Left hindlimb (tissue), 1 donor: ENCODE measurements at regions not wholly inside any gene's neighbourhood (a gene's known extent, or its start where the extent isn't known, plus 50 kb on each side); places are given as distances from the start of the nearest gene placed in this dataset.

Experiments used
- DNase-seq: peaks from one replicate; pipeline ENCODE4 v3.0.0-alpha.2; 2018

GRCh38 chr6:145475794-145476396 is 259.4 kb downstream of the EPM2A start:
- no peak for DNase-seq

DNA sequence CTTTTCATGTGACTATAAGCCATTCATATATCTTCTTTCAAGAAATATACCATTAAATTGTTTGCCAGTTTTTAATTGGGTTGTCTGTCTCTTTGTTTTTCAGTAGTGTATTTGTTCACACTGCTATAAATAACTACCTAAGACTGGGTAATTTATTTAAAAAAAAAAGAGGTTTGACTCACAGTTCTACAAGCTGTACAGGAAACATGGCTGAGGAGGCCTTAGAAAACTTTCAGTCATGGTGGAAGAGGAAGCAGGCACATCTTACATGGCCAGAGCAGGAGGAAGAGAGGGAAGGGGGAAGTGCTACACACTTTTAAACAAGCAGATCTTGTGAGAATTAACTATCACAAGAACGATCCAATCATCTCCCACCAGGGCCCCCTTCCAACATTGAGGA is 255.3 kb downstream of the EPM2A start:
- DNase-seq = no peak

DNA sequence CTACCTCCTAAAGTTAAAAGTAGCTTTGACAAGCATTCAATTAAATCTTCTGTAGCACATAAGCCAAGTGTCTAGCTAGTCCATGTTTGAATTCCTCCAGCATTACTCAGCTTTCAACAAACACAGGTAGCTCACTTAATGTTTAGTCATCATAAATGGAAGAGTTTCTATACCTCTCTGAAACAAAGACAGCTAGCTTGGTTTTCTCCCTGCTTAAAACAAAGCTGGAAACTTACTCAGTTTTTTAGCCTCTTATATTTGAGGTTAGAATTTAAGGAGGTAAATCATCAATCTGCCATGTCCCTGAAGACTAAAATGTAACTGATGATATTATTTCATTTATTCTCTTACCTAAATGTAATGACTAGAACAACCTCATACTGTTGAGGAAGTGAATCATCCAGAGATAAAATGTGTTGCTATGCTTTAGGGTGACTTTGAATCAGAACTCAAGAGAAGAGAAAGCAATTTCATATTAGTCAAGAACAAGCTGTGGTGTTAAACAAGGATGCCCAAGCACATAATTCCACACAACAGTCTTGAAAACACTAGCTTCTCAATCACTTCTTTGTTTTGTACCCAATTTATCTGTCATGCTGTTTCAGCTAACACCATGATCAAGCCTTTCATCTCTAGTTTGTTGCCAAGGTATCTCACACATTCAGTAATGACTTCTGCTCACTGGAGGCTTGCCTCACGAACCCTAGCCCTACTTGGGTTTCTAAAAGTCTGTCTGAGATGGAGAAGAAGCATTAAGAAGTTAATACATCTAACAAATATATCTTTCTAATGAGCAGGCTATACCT is 251.9 kb downstream of the EPM2A start:
- no peak for DNase-seq

- DNase-seq = no peak
Measured at GRCh38 chr6:145485288-145485687, 250.0 kb downstream of the EPM2A start.

DNA sequence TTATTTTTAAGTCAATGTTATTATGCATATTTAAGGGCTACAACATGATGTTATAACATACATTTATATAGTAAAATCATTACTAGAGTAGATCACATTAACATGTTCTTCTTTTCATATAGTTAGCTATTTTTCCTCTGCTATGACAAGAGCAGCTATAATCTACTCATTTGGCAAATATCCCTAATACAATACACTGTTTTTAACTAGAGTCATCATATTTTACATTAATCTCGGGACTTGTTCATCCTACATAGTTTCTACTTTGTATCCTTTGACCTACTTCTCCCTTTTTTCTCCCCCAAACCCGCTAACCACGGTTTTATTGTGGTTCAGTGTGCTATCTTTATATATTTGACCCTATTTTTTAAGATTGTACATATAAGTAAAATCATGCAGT is 249.0 kb downstream of the EPM2A start:
- no peak for DNase-seq

DNA sequence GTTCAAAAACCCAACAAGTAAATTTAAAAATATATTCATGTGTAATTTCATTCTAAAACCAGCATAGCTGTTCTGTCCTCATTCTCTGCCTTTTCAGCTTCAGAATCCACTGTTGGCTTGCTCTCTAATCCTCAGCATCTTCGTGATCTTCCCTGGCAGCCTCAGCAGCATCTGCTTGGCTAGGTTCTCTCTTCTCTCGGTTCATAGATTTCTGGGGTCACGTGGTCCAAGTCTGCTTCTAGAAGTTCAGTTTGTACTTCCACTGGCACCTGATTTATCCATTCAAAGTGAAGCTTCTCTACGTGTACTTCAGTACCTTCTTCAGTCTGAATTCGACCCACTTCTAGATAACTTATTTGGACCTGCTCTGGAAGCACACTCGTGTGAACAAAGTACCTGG is 245.7 kb downstream of the EPM2A start:
- no peak for DNase-seq

DNA sequence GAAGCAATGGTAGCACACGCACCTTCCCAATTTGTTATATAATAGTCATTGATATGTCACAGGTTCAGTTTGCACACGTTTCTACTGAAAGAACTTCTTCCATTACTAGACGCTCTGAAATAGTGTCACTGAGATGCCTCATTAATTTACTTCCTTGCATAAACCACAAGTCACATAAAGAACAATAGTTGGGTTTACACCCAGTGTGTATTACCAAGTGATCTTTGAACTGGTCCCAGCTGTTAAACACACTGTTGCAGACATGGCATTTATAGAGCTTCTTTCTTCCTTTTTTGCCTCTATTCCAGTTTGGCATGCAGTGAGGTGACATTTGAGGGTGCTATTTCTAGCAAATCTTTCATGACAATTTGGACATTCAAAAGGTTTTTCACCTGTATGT is 245.3 kb downstream of the EPM2A start:
- no peak for DNase-seq

DNA sequence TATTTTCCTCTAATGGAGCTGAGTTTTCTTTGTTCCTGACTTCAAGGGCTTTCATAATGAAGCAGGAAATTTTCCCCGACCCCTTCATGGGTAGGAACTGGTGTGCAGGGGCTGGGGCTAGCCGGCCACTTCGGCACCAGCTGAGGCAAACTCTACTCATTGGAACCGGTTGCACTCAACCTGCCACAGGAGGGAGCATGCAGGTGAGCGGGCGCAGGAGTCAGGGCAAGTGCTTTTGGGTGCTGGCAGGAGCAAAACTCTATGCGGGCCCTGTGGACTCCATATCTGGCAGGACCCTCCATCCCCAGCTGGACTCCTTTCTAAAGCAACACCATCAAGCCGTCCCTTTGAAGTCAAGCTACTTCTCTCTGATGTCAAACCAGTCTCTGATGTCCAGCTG is 244.2 kb downstream of the EPM2A start:
- no peak for DNase-seq

DNA sequence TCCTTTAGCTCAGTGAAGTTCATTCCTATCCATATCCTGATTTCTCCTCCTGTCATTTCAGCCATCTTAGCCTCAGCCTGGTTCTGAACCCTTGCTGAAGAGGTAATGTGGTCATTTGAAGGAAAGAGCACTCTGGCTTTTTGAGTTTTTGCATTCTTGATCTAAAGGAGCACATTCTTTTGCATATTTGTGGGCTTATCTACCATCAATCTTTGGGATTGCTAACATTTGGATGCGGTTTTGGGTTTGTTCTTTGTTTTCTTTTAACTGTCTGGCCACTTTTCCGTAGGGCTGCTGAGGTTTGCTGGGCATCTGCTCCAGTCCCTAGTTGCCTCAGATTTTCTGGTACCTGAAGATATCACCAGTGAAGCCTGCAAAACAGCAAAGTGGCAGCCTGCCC is 238.3 kb downstream of the EPM2A start:
- no peak for DNase-seq

GRCh38 chr6:145498425-145498824 is 236.9 kb downstream of the EPM2A start:
- DNase-seq = no peak

DNA sequence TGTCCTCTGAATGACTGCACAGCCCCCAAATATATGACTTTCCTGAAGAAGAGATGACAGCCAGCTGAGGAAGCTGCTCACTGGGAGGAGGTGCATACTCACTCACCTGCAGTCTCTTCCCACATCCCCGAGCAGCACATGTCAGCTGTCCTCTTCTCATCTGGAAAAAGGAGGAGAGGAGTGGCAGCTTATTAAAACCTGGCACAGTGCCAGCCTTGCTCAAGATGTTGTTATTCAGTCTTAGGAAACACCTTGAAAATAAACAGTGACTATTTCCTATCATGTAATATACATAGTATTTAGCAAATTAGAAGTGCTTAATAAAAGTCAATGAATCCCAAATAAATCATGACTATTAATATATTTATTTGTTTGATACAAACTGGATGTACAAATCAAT is 232.9 kb downstream of the EPM2A start:
- DNase-seq = no peak

DNA sequence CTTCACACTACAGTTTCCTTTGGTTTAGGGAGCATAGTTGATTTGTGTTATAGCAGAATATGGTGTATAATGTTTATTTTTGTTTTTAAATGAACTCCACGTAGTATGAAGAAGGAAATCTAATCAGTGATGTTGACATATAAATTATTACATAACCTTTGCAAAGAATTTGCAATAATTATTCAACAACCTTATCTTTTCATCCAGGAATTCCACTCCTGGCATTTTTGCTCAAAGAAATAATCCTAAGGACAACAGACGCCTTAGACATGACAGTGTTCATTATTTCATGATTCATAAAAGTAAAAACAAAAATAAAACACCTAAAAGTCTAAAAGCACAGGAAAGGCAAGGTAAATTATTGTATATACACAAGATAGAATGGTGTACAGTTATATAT is 229.2 kb downstream of the EPM2A start:
- DNase-seq = no peak

- no peak for DNase-seq
Measured at GRCh38 chr6:145506565-145506964, 228.8 kb downstream of the EPM2A start.

- no peak for DNase-seq
Measured at GRCh38 chr6:145507239-145507638, 228.1 kb downstream of the EPM2A start.

DNA sequence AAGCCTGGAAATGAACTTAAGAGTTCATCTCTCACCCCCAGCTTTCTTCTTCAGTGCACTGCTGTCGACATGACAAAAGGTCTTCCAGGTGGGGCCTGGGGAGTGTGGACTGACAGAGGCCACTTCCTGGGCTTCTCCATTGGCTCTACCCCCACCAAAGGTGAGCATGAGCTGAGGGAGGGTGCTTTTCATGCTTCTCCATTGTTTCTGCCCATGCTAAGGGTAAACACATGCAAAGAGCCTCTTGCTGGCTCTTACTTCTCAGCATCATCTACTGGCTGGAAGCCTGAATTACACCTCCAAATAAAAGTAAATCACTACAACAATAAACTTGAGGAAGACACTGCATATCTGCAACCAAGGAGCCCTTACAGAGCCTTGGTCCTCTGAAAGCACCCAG is 227.2 kb downstream of the EPM2A start:
- no peak for DNase-seq

DNA sequence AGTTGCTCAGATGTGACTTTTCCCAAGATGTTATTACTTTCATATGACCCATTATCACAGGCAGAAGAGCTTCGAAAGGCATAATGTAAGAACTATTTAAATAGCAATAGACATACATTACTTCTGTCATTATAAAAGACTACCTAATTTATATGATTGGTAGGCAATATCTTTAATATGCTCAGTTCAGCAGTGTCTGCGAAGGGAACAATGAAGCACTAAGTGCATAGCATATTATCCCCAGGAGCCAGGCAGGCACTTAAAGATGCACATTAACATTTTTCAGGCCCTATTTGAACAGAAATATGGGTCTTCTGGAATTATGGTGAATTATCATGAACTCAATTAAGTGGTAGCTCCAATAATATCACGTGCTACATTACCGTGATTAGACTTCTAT is 217.8 kb downstream of the EPM2A start:
- no peak for DNase-seq

GRCh38 chr6:145525038-145525437 is 210.3 kb downstream of the EPM2A start:
- DNase-seq = no peak

- no peak for DNase-seq
Measured at GRCh38 chr6:145529582-145529981, 205.7 kb downstream of the EPM2A start.

DNA sequence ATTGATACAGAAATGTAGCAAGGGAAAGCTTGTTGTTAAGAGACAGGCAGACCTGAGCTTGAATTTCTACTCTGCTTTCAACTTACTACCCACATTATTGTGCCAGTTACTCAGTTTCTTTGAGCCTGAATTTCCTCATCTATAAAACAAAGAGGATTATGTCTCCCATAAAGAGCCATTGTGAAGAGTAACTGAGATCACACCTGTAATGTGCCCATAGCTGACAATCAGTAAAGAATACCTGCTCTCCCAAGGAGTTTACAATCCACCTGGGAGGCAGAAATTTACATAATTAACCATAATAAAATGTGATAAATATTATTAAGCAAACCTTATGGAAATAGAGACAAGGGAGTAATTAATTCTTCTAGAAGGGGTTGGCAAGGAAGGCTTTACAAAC is 204.9 kb downstream of the EPM2A start:
- no peak for DNase-seq

GRCh38 chr6:145531032-145531431 is 204.3 kb downstream of the EPM2A start:
- DNase-seq = no peak

GRCh38 chr6:145531822-145532221 is 203.5 kb downstream of the EPM2A start:
- no peak for DNase-seq

DNA sequence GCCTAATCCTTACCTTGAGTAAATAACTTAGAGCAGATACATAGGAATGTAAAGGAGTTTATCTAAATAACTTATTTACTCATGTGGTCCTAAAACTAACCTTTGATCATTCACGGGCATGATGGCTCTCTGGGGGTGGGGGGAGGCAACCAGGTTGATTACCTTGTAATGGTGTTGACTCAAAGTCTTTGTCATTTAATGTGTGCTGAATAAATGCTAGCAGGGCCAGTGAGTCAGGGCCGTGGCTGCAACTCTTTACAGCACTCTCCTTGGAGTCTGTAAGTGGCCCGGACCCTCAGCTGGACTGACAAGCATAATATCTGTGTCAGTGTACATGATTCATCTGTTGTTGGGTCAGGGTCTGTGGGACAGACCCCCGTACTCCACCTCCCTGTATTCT is 203.0 kb downstream of the EPM2A start:
- DNase-seq = no peak

DNA sequence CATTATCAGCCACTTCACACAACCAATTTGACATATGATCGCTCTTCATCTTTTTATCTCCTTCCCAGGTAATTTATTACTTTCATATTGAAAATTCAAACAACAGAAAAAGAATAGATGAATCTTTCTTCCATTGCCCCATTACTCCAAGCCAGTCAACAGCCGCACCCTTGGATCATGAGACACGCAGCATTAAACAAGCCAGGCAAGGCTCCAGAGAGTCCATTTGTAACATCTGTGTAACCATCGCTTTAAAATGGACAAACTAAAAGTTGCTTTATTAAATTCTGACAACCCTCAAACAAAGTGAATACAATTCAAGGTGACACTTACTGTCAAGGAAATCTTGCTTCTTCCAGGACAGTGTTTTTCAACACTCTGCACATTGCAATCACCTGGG is 200.3 kb downstream of the EPM2A start:
- DNase-seq = no peak

GRCh38 chr6:145538989-145539388 is 196.3 kb downstream of the EPM2A start:
- no peak for DNase-seq

GRCh38 chr6:145539831-145540230 is 195.5 kb downstream of the EPM2A start:
- DNase-seq = no peak
